ENCODE measurements at regions not wholly inside any gene's neighbourhood (a gene's known extent, or its start where the extent isn't known, plus 50 kb on each side); places are given as distances from the start of the nearest gene placed in this dataset.

- H3K4me1 ChIP-seq (ENCODE audit: control insufficient read depth in 1 of 2, insufficient read depth in 2 of 2, low read depth in 1 of 2, low read length in 1 of 2): no peaks in the 10 kb centered on the region
- no peak overlapping the region for H3K9ac ChIP-seq
- TF ChIP-seq SMC3 (IDR thresholded peaks at IDR 0.05; ENCODE audit: low read depth, low read length) (no peak), EP300 (IDR thresholded peaks at IDR 0.05; ENCODE audit: borderline replicate concordance in 1 of 2, low read depth in 1 of 2, low read length in 1 of 2) (no peak), IRF3 (IDR thresholded peaks at IDR 0.05; ENCODE audit: low read depth, low read length) (no peak), GABPA (IDR thresholded peaks at IDR 0.05; ENCODE audit: low read depth) (no peak), RAD21 (IDR thresholded peaks at IDR 0.05; ENCODE audit: low read length) (no peak), POLR2AphosphoS5 (IDR thresholded peaks at IDR 0.05; ENCODE audit: low read depth, low read length) (no peak)
- no peaks in the 10 kb centered on the region for H3K79me2 ChIP-seq (ENCODE audit: insufficient read depth)
- H3K9me2 ChIP-seq: no peaks in the 10 kb centered on the region
- ChIA-PET POLR2A (no interaction called here), CTCF (no interaction called here)
- H3F3A ChIP-seq (replicated peaks; ENCODE audit: insufficient read depth): no peaks in the 10 kb centered on the region
- no peaks in the 10 kb centered on the region for H3K9me3 ChIP-seq
- H3K36me3 ChIP-seq (replicated peaks in 1 of 2; ENCODE audit: control insufficient read depth in 1 of 2, insufficient read depth in 2 of 2, low read length in 1 of 2): no peaks in the 10 kb centered on the region
- no peak overlapping the region for H3K4me2 ChIP-seq
- no peak overlapping the region for H3K27ac ChIP-seq (ENCODE audit: low read depth in 2 of 2, low read length in 1 of 2)
- H2AFZ ChIP-seq (ENCODE audit: low read depth): no peak overlapping the region
- no peaks in the 10 kb centered on the region for H3K27me3 ChIP-seq (ENCODE audit: insufficient read depth)
- 3% methylated on average over 2 of the region's 2 CpGs for WGBS (ENCODE audit: low lambda C conversion rate)
- H4K20me1 ChIP-seq (ENCODE audit: insufficient read depth): no peaks in the 10 kb centered on the region
- no peak overlapping the region for H3K4me3 ChIP-seq (ENCODE audit: low read depth in 2 of 2, low read length in 1 of 2)
- DNase-seq: no peak
Measured at GRCh38 chr3:140752499-140752898, 74.6 kb downstream of the TRIM42 start.

GRCh38 chr3:140753865-140754754, 76.2 kb downstream of the TRIM42 start:
- H3F3A ChIP-seq (replicated peaks; ENCODE audit: insufficient read depth): no peaks in the 10 kb centered on the region

More at GRCh38 chr3:140753865-140754754, 76.2 kb downstream of the TRIM42 start:
- Histone ChIP-seq H3K9ac (no peak overlapping the region), H2AFZ (ENCODE audit: low read depth) (no peak overlapping the region), H3K4me3 (ENCODE audit: low read depth in 2 of 2, low read length in 1 of 2) (no peak overlapping the region), H3K36me3 (replicated peaks in 1 of 2; ENCODE audit: control insufficient read depth in 1 of 2, insufficient read depth in 2 of 2, low read length in 1 of 2) (no peaks in the 10 kb centered on the region), H3K27ac (ENCODE audit: low read depth in 2 of 2, low read length in 1 of 2) (no peak overlapping the region), H3K9me2 (no peaks in the 10 kb centered on the region), H3K4me1 (ENCODE audit: control insufficient read depth in 1 of 2, insufficient read depth in 2 of 2, low read depth in 1 of 2, low read length in 1 of 2) (no peaks in the 10 kb centered on the region), H3K79me2 (ENCODE audit: insufficient read depth) (no peaks in the 10 kb centered on the region), H4K20me1 (ENCODE audit: insufficient read depth) (no peaks in the 10 kb centered on the region), H3K9me3 (no peaks in the 10 kb centered on the region), H3K27me3 (ENCODE audit: insufficient read depth) (no peaks in the 10 kb centered on the region), H3K4me2 (no peak overlapping the region)
- WGBS (ENCODE audit: low lambda C conversion rate): 15% methylated on average over 4 of the region's 4 CpGs
- no peak for DNase-seq
- POLR2A ChIA-PET: no interaction called here
- TF ChIP-seq FOXJ3 (CRISPR knock-in tag; IDR thresholded peaks at IDR 0.05) (no peak), MEF2A (IDR thresholded peaks at IDR 0.05; ENCODE audit: borderline replicate concordance, low read depth) (no peak), IRF3 (IDR thresholded peaks at IDR 0.05; ENCODE audit: low read depth, low read length) (no peak), SMC3 (IDR thresholded peaks at IDR 0.05; ENCODE audit: low read depth, low read length) (no peak), YY1 (IDR thresholded peaks at IDR 0.05; ENCODE audit: low read depth) (no peak), NRF1 (IDR thresholded peaks at IDR 0.05; ENCODE audit: low read depth, low read length) (no peak), JUND (IDR thresholded peaks at IDR 0.05) (no peak), MAX (IDR thresholded peaks at IDR 0.05; ENCODE audit: low read depth) (no peak), REST (IDR thresholded peaks at IDR 0.05; ENCODE audit: low read depth, low read length) (no peak), RFX5 (IDR thresholded peaks at IDR 0.05; ENCODE audit: low read length) (no peak), EZH2phosphoT487 (IDR thresholded peaks at IDR 0.05; ENCODE audit: borderline replicate concordance, low read depth) (no peak)
- CTCF ChIA-PET: interaction anchor here (1.2 kb wide), 2 partner anchors 11 to 17 kb away, joined by 3 read pairs; no protein-coding TSS in a partner anchor
